ENCODE measurements at regions not wholly inside any gene's neighbourhood (a gene's known extent, or its start where the extent isn't known, plus 50 kb on each side); places are given as distances from the start of the nearest gene placed in this dataset.
A peak's percentile ranks its signal among the peaks of the same experiment; 100 is the strongest.
"Not testable (repeated sequence)": the region's sequence is repeated elsewhere in the genome, so short reads cannot be mapped to it uniquely, and the experiment has no call there.

GRCh38 chr13:63540061-63540460 is 2124.4 kb upstream of the PCDH20 start:
- DNase-seq (ENCODE audit: extremely low read depth in 1 of 11, low read depth in 9 of 11, low spot score in 4 of 11), result no peak

- DNase-seq (ENCODE audit: extremely low read depth in 1 of 11, low read depth in 9 of 11, low spot score in 4 of 11), result no peak
Measured at GRCh38 chr13:63517371-63517770, 2101.7 kb upstream of the PCDH20 start.

- no peak for DNase-seq (ENCODE audit: extremely low read depth in 1 of 11, low read depth in 9 of 11, low spot score in 4 of 11)
Measured at GRCh38 chr13:63516124-63516523, 2100.5 kb upstream of the PCDH20 start.

- no peak for DNase-seq (ENCODE audit: extremely low read depth in 1 of 11, low read depth in 9 of 11, low spot score in 4 of 11)
Measured at GRCh38 chr13:63514886-63515285, 2099.2 kb upstream of the PCDH20 start.

- DNase-seq (ENCODE audit: extremely low read depth in 1 of 11, low read depth in 9 of 11, low spot score in 4 of 11), result no peak
Measured at GRCh38 chr13:63512095-63512494, 2096.4 kb upstream of the PCDH20 start.

GRCh38 chr13:63501702-63502101 is 2086.1 kb upstream of the PCDH20 start:
- no peak for DNase-seq (ENCODE audit: extremely low read depth in 1 of 11, low read depth in 9 of 11, low spot score in 4 of 11)

- no peak for DNase-seq (ENCODE audit: extremely low read depth in 1 of 11, low read depth in 9 of 11, low spot score in 4 of 11)
Measured at GRCh38 chr13:63497601-63498000, 2082.0 kb upstream of the PCDH20 start.

- no peak for DNase-seq (ENCODE audit: extremely low read depth in 1 of 11, low read depth in 9 of 11, low spot score in 4 of 11)
Measured at GRCh38 chr13:63492604-63493003, 2077.0 kb upstream of the PCDH20 start.

GRCh38 chr13:63490149-63490548 is 2074.5 kb upstream of the PCDH20 start:
- no peak for DNase-seq (ENCODE audit: extremely low read depth in 1 of 11, low read depth in 9 of 11, low spot score in 4 of 11)

- peak in 2 of 11 donors; percentile 0 to 3 for DNase-seq (ENCODE audit: extremely low read depth in 1 of 11, low read depth in 9 of 11, low spot score in 4 of 11)
Measured at GRCh38 chr13:63481334-63481733, 2065.7 kb upstream of the PCDH20 start.

GRCh38 chr13:63472711-63473110 is 2057.1 kb upstream of the PCDH20 start:
- no peak for DNase-seq (ENCODE audit: extremely low read depth in 1 of 11, low read depth in 9 of 11, low spot score in 4 of 11)

GRCh38 chr13:63463782-63464610 is 2048.3 kb upstream of the PCDH20 start:
- no peak for DNase-seq (ENCODE audit: extremely low read depth in 1 of 11, low read depth in 9 of 11, low spot score in 4 of 11)

GRCh38 chr13:63460462-63461090 is 2044.9 kb upstream of the PCDH20 start:
- no peak for DNase-seq (ENCODE audit: extremely low read depth in 1 of 11, low read depth in 9 of 11, low spot score in 4 of 11)

GRCh38 chr13:63457186-63457585 is 2041.5 kb upstream of the PCDH20 start:
- no peak for DNase-seq (ENCODE audit: extremely low read depth in 1 of 11, low read depth in 9 of 11, low spot score in 4 of 11)

GRCh38 chr13:63455938-63456337 is 2040.3 kb upstream of the PCDH20 start:
- no peak for DNase-seq (ENCODE audit: extremely low read depth in 1 of 11, low read depth in 9 of 11, low spot score in 4 of 11)

GRCh38 chr13:63449550-63449949 is 2033.9 kb upstream of the PCDH20 start:
- DNase-seq (ENCODE audit: extremely low read depth in 1 of 11, low read depth in 9 of 11, low spot score in 4 of 11), result peak in 8 of 11 donors; percentile 6 to 32 (median 24)

GRCh38 chr13:63448692-63449091 is 2033.0 kb upstream of the PCDH20 start:
- no peak for DNase-seq (ENCODE audit: extremely low read depth in 1 of 11, low read depth in 9 of 11, low spot score in 4 of 11)

GRCh38 chr13:63446329-63446728 is 2030.7 kb upstream of the PCDH20 start:
- DNase-seq (ENCODE audit: extremely low read depth in 1 of 11, low read depth in 9 of 11, low spot score in 4 of 11), result no peak

GRCh38 chr13:63444225-63444624 is 2028.6 kb upstream of the PCDH20 start:
- DNase-seq (ENCODE audit: extremely low read depth in 1 of 11, low read depth in 9 of 11, low spot score in 4 of 11), result not testable (repeated sequence)

- DNase-seq (ENCODE audit: extremely low read depth in 1 of 11, low read depth in 9 of 11, low spot score in 4 of 11), result no peak
Measured at GRCh38 chr13:63438951-63439350, 2023.3 kb upstream of the PCDH20 start.

- no peak for DNase-seq (ENCODE audit: extremely low read depth in 1 of 11, low read depth in 9 of 11, low spot score in 4 of 11)
Measured at GRCh38 chr13:63436325-63436668, 2020.6 kb upstream of the PCDH20 start.

All from renal cortex interstitium (tissue), 11 donors.